Thymus (tissue), 11 donors: ENCODE measurements at regions not wholly inside any gene's neighbourhood (a gene's known extent, or its start where the extent isn't known, plus 50 kb on each side); places are given as distances from the start of the nearest gene placed in this dataset.
"Not testable (repeated sequence)": the region's sequence is repeated elsewhere in the genome, so short reads cannot be mapped to it uniquely, and the experiment has no call there.

ENCODE experiments used
- DNase-seq, 9 donors: peaks; one replicate each; pipeline ENCODE4 v3.0.0-alpha.2; 2013; ENCODE audit warnings: low spot score in 9 of 9, low read depth in 6 of 9, missing footprints in 1 of 9
- H3K27ac ChIP-seq, 2 donors: one replicate each; pipeline ENCODE4 v1.5.1; 2013; ENCODE audit warnings: control low read depth in 1 of 2, low read depth in 1 of 2, low read length in 1 of 2, mild to moderate bottlenecking in 1 of 2, moderate library complexity in 1 of 2
- H3K27me3 ChIP-seq, 2 donors: one replicate each; pipeline ENCODE4 v1.5.1; 2013; ENCODE audit warnings: low read length in 1 of 2; ENCODE audit not compliant: control insufficient read depth in 2 of 2, insufficient read depth in 1 of 2
- H3K36me3 ChIP-seq, 2 donors: one replicate each; pipeline ENCODE4 v1.5.1; 2013; ENCODE audit warnings: low read length in 1 of 2, mild to moderate bottlenecking in 1 of 2, moderate library complexity in 1 of 2; ENCODE audit not compliant: control insufficient read depth in 2 of 2, insufficient read depth in 2 of 2
- H3K4me1 ChIP-seq, 2 donors: one replicate each; pipeline ENCODE4 v1.5.1; 2013; ENCODE audit warnings: low read length in 2 of 2; ENCODE audit not compliant: control insufficient read depth in 2 of 2, insufficient read depth in 2 of 2
- H3K4me3 ChIP-seq, 2 donors: one replicate each; pipeline ENCODE4 v1.5.1; 2013; ENCODE audit warnings: low read length in 2 of 2, control low read depth in 1 of 2, mild to moderate bottlenecking in 1 of 2
- H3K9me3 ChIP-seq, 2 donors: one replicate each; pipeline ENCODE4 v1.5.1; 2013; ENCODE audit warnings: low read length in 1 of 2, mild to moderate bottlenecking in 1 of 2; ENCODE audit not compliant: control insufficient read depth in 2 of 2, insufficient read depth in 1 of 2
- WGBS: extraction: QIAGEN DNeasy Blood & Tissue Kit; methylation state at CpG from one replicate; pipeline ENCODE4 v1.1.7; 2013; 5-methylcytosine and 5-hydroxymethylcytosine counted together
- donor health status: healthy.

DNA sequence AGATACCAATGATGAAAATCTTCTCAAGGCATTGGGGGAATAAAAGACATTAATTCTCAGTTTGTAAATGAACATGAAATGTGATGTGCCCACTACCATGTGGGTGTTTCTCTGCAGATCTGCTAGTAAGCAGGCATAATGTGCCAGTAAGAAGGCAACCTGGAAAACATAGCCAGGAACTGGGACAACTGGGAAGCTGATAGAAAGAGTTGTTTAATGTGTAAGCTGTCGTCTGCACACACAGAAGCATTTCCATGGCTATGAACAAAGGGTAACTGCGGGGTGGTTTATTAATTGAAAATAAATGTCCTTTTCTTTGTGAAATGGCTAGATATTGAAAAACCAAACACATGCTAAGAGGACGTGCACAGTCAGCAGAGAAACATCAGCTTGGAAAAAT is 52.0 kb downstream of the ZC3H11B start:
- H3K36me3 ChIP-seq: no peaks in the 10 kb centered on the region
- no peaks in the 10 kb centered on the region for H3K27me3 ChIP-seq
- DNase-seq: no peak
- H3K4me1 ChIP-seq: no peaks in the 10 kb centered on the region
- H3K9me3 ChIP-seq: no peaks in the 10 kb centered on the region
- no peak overlapping the region for H3K27ac ChIP-seq
- 80% methylated on average over 3 of the region's 3 CpGs for WGBS
- no peak overlapping the region for H3K4me3 ChIP-seq

DNA sequence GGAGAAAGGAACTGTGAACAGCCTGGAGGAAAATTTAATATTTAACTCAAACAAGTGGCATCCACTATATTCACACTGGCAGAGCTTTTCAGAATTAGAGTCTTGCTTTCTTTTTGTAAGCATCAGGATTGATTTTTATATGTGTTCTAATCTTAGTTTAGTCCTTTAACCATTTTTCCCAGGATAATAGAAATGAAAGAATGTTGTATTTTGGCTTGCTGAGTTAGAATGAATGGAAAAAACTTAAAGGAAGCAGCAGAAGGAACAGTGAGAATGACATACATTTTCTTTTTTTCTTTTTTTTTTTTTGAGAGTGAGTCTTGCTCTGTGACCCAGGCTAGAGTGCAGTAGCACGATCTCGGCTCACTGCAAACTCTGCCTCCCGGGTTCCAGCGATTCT is 53.0 kb downstream of the ZC3H11B start:
- Histone ChIP-seq H3K9me3 (no peaks in the 10 kb centered on the region), H3K4me3 (no peak overlapping the region), H3K27ac (no peak overlapping the region), H3K4me1 (no peaks in the 10 kb centered on the region), H3K27me3 (no peaks in the 10 kb centered on the region), H3K36me3 (no peaks in the 10 kb centered on the region)
- 97% methylated on average over 4 of the region's 4 CpGs for WGBS
- DNase-seq: no peak

- Histone ChIP-seq H3K27me3 (no peaks in the 10 kb centered on the region), H3K36me3 (no peaks in the 10 kb centered on the region), H3K4me1 (no peaks in the 10 kb centered on the region), H3K9me3 (no peaks in the 10 kb centered on the region), H3K27ac (no peak overlapping the region), H3K4me3 (no peak overlapping the region)
- DNase-seq: no peak
- WGBS: 61% methylated on average over 2 of the region's 2 CpGs
Observed at GRCh38 chr1:219555806-219556205, 57.1 kb downstream of the ZC3H11B start.

DNA sequence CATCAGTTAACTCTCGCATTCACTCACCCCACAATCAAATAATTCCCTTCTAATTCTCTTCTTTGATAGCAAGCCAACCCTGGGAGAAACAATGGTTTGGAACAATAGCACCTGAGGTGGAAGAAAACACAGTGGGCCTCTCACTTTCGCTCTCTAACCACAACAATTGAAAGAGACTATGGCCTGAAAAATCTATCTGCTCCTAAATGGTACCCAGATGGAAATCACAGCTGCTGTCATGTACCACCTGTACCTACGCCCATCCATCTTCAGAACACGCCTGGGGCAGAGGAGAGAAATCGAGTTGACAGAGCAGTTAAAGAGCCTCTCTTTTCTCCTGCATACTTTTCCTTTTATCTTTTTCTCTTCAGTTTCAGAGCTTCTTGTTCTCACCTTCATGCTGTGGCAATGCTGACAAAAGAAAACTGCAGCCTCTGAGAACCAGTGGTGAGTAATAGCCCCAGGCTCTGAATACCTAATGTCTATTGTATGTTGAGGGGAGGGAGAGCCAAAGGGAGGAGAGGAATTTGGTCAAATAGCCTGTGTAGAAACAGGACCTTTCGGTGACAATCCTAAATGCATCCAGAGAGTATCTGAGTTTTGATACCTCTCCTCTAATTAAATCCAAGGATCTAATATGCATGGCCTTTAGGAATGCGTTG is 57.7 kb downstream of the ZC3H11B start:
- H3K4me3 ChIP-seq: no peak overlapping the region
- no peak for DNase-seq
- no peaks in the 10 kb centered on the region for H3K9me3 ChIP-seq
- WGBS: 87% methylated on average over 7 of the region's 7 CpGs
- no peak overlapping the region for H3K27ac ChIP-seq
- H3K27me3 ChIP-seq: no peaks in the 10 kb centered on the region
- no peaks in the 10 kb centered on the region for H3K36me3 ChIP-seq
- no peaks in the 10 kb centered on the region for H3K4me1 ChIP-seq

- no peak overlapping the region for H3K4me3 ChIP-seq
- no peak for DNase-seq
- 88% methylated on average over 3 of the region's 3 CpGs for WGBS
- no peaks in the 10 kb centered on the region for H3K36me3 ChIP-seq
- H3K9me3 ChIP-seq: no peaks in the 10 kb centered on the region
- H3K27ac ChIP-seq: no peak overlapping the region
- no peaks in the 10 kb centered on the region for H3K27me3 ChIP-seq
- no peaks in the 10 kb centered on the region for H3K4me1 ChIP-seq
Observed at GRCh38 chr1:219553934-219554502, 58.9 kb downstream of the ZC3H11B start.

DNA sequence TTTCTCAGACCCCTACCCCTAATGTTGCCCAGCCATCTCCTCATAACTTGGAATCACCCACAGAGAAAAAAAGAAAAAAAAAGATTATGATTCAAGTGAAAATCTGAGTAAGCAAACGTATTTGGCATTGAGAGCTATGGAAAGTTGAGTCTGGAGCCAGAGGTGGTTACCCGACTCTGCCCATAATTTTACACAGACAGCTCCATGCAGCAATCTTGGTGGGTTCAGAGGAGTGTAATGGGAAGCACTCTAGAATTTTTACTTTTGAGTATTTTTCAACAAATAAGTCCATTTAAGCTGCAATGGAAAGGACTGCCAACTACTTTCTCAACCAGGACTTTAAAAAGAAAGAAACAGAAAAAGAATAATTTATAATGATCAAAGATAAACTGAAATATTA is 62.7 kb downstream of the ZC3H11B start:
- no peak overlapping the region for H3K27ac ChIP-seq
- DNase-seq: no peak
- H3K9me3 ChIP-seq: no peaks in the 10 kb centered on the region
- no peak overlapping the region for H3K4me3 ChIP-seq
- 76% methylated on average over 2 of the region's 2 CpGs for WGBS
- no peaks in the 10 kb centered on the region for H3K27me3 ChIP-seq
- no peaks in the 10 kb centered on the region for H3K4me1 ChIP-seq
- no peaks in the 10 kb centered on the region for H3K36me3 ChIP-seq

DNA sequence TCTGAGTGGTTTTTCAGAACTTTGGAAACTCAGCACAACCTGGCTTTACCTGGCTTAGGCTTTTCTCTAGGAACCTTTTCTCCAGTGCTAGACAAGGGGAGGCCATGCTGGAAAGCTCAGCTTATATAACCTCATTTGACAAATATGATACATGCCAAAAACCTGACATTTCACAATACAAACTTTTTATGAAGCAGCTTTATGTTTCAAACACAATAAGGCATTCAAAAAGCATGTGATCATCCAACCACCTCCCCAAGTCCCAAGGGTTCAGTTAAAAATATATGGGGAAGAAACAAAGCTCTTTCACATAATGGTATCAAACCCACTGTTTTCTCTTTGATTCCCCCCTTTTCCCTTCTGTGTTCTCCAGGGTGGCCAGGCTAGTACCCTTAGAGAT is 63.7 kb downstream of the ZC3H11B start:
- Histone ChIP-seq H3K4me3 (no peak overlapping the region), H3K27ac (no peak overlapping the region), H3K27me3 (no peaks in the 10 kb centered on the region), H3K36me3 (no peaks in the 10 kb centered on the region), H3K9me3 (no peaks in the 10 kb centered on the region), H3K4me1 (no peaks in the 10 kb centered on the region)
- DNase-seq: no peak

- 95% methylated on average over 1 of the region's 1 CpG for WGBS
- no peak for DNase-seq
- Histone ChIP-seq H3K27ac (no peak overlapping the region), H3K4me1 (no peaks in the 10 kb centered on the region), H3K36me3 (no peaks in the 10 kb centered on the region), H3K27me3 (no peaks in the 10 kb centered on the region), H3K4me3 (no peak overlapping the region), H3K9me3 (no peaks in the 10 kb centered on the region)
Observed at GRCh38 chr1:219548386-219548785, 64.5 kb downstream of the ZC3H11B start.

DNA sequence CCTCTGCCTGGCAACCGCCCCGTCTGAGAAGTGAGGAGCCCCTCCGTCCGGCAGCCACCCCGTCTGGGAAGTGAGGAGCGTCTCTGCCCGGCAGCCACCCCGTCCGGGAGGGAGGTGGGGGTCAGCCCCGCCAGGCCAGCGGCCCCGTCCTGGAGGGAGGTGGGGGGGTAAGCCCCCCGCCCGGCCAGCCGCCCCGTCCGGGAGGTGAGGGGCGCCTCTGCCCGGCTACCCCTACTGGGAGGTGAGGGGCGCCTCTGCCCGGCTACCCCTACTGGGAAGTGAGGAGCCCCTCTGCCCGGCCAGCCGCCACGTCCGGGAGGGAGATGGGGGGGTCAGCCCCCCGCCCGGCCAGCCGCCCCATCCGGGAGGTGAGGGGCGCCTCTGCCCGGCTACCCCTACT is 67.1 kb downstream of the ZC3H11B start:
- 98% methylated on average over 30 of the region's 31 CpGs for WGBS
- not testable (repeated sequence) for H3K27ac ChIP-seq, H3K36me3 ChIP-seq, H3K27me3 ChIP-seq, H3K9me3 ChIP-seq, DNase-seq, H3K4me3 ChIP-seq, H3K4me1 ChIP-seq
